ENCODE measurements at regions not wholly inside any gene's neighbourhood (a gene's known extent, or its start where the extent isn't known, plus 50 kb on each side); places are given as distances from the start of the nearest gene placed in this dataset.
"Not testable (repeated sequence)": the region's sequence is repeated elsewhere in the genome, so short reads cannot be mapped to it uniquely, and the experiment has no call there.

DNA sequence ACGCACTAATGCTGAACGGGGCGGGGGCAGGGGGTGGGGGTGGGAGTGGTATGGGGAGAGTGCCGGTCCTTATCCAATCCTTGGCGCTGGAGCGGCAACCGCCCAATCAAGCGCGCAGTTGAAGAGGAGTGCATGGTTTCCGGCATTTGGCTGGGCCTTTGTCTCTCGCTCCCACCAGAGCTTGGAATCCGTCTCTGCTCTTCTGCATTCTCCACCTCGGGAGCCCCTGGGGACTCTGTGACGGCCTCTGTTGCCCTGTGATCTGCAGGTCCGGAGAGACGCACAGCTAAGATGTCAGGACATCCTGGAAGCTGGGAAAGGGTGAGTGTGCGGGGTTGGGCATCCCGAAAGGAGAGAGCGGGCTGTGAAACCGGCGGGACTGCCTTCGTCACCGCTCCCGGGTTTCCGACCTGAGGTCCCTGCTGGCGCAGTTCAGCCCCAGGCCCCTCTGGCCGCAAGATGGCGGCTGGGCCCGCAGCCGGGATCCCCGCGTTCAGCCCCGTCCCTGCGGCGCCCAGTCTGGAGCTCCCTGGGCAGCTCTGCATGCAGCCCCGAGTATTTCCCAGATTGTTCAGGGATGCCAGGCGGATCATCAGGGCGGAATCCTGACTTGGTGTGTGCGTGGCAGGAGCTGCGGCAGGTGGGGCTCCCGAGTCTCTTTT, 53.6 kb upstream of the ZNF254 start:
- peaks cover 9% of the 10 kb centered on the region for H3K36me3 ChIP-seq (replicated peaks; ENCODE audit: control insufficient read depth, insufficient read depth, low read length)
- peak; percentile 94 for DNase-seq
- H3K4me3 ChIP-seq (ENCODE audit: insufficient read depth, low read depth, low read length), result peak overlapping the region; percentile 83
- no peaks in the 10 kb centered on the region for H3K27me3 ChIP-seq (ENCODE audit: control insufficient read depth, insufficient read depth, low read length)

DNA sequence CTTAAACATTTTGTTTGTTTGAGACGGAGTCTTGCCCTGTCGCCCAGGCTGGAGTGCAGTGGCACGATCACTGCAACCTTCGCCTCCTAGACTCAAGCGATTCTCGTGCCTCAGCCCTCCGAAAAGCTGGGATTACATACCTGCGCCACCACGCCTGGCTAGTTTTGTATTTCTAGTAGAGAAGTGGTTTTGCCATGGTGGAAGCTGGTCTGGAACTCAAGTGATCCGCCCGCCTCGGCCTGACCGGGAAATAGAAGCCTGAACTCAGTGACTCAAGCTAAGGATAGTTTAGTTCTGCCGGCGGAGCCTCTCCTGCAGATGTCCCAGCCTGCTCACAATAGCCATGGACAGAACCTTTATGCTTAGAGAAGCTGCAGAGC, 53.0 kb upstream of the ZNF254 start:
- H3K36me3 ChIP-seq (replicated peaks; ENCODE audit: control insufficient read depth, insufficient read depth, low read length), result peaks cover 9% of the 10 kb centered on the region
- DNase-seq, result peak; percentile 28
- peak overlapping the region; percentile 83 for H3K4me3 ChIP-seq (ENCODE audit: insufficient read depth, low read depth, low read length)
- no peaks in the 10 kb centered on the region for H3K27me3 ChIP-seq (ENCODE audit: control insufficient read depth, insufficient read depth, low read length)

DNA sequence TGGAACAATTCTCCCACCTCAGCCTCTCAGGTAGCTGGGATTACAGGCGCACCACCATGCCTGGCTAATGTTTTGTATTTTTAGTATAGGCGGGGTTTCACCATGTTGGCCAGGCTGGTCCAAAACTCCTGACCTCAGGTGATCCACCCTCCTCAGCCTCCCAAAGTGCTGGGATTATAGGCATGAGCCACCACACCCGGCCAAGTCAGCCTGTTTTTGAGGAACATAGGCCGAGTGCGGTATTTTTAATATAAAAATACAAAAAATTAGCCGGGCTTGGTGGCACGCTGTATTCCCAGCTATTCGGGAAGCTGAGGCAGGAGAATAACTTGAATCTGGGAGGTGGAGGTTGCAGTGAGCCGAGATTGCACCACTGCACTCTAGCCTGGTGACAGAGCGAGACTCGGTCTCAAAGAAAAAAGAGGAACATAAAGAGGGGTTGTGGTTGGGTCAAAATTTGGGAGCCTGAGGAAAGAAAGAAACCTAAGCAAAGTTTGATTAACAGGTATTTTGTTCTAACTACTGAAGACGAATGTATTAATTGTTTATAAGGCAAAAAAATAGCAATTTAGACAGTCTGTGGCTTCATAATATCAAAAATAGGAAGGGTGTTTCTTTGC, 51.6 kb upstream of the ZNF254 start:
- not testable (repeated sequence) for DNase-seq; H3K4me3 ChIP-seq (ENCODE audit: insufficient read depth, low read depth, low read length); H3K27me3 ChIP-seq (ENCODE audit: control insufficient read depth, insufficient read depth, low read length)
- H3K36me3 ChIP-seq (replicated peaks; ENCODE audit: control insufficient read depth, insufficient read depth, low read length), result peaks cover 11% of the 10 kb centered on the region

Measured in H7 (cell line).